ENCODE measurements at regions not wholly inside any gene's neighbourhood (a gene's known extent, or its start where the extent isn't known, plus 50 kb on each side); places are given as distances from the start of the nearest gene placed in this dataset.
"Not testable (repeated sequence)": the region's sequence is repeated elsewhere in the genome, so short reads cannot be mapped to it uniquely, and the experiment has no call there.

DNA sequence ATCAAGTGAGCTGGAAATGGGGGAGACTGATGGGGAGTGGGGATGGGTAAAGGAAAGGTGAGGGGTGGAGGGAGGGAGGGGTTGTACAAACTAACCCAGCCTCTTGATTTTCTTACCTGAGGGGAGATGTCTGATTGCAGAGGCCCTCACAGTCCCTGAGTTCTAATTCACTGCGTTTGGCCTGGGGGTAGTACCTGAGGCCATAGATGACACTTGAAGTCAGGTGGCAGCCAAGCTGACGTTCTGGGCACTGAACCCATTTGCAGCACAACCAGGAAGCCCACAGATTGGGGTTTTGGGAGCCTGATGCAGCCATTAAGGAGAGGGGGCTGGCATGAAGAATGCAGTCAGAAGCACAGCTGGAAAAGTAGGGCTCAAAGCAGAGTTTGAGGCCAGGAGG, 153.8 kb upstream of the DTNBP1 start:
- ATAC-seq (no peak), DNase-seq (no peak)
- no peak for TF ChIP-seq CTCF (IDR thresholded peaks at IDR 0.05)
- Histone ChIP-seq H3K9me3 (no peaks in the 10 kb centered on the region), H3K27me3 (no peaks in the 10 kb centered on the region), H3K4me3 (no peak overlapping the region), H3K4me1 (no peaks in the 10 kb centered on the region), H3K36me3 (no peaks in the 10 kb centered on the region), H3K27ac (no peak overlapping the region)
- intact Hi-C loops (cut with DNase I), result no loop called here

DNA sequence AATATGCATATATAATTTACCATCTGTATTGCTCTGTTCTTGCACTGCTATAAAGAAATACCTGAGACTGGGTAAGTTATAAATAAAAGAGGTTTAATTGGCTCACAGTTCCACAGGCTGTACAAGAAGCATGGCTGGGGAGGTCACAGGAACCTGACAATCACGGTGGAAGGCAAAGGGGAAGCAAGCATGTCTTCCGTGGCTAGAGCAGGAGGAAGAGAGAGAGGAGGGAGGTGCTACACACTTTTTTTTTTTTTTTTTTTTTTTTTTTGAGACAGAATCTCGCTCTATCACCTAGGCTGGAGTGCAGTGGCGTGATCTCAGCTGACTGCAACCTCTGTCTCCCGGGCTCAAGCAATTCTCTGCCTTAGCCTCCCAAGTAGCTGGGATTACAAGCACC, 150.9 kb upstream of the DTNBP1 start:
- H3K4me1 ChIP-seq; ATAC-seq; intact Hi-C loops (cut with DNase I); H3K4me3 ChIP-seq; H3K27me3 ChIP-seq; DNase-seq; H3K9me3 ChIP-seq; H3K36me3 ChIP-seq; H3K27ac ChIP-seq: not testable (repeated sequence)

GRCh38 chr6:15811107-15811506, 148.3 kb upstream of the DTNBP1 start:
- no peak overlapping the region for H3K27ac ChIP-seq
- no peaks in the 10 kb centered on the region for H3K4me1 ChIP-seq
- H3K27me3 ChIP-seq, result no peaks in the 10 kb centered on the region
- ATAC-seq (no peak), DNase-seq (no peak)
- H3K4me3 ChIP-seq, result no peak overlapping the region
- intact Hi-C loops (cut with DNase I), result no loop called here
- no peak for TF ChIP-seq CTCF (IDR thresholded peaks at IDR 0.05)
- no peaks in the 10 kb centered on the region for H3K36me3 ChIP-seq
- no peaks in the 10 kb centered on the region for H3K9me3 ChIP-seq

DNA sequence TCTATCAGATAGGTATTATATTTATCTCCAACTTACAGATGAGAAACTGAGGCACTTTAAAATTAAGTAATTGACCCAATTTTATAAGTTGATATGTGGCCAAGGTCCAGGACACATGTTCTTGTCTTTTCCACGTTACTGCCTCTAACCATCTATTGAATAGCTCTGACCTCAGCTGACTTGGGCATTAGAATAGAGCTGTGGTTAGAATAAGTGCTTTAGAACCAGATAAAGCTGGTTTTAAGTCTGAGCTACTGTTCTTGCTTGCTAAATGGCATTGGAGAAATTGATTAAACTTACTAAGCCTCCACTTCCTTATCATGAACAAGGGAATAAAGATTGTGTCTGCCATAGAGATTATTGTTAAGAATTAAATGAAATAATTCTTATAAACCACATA, 147.8 kb upstream of the DTNBP1 start:
- no peaks in the 10 kb centered on the region for H3K36me3 ChIP-seq
- H3K9me3 ChIP-seq, result no peaks in the 10 kb centered on the region
- ATAC-seq (no peak), DNase-seq (no peak)
- no peaks in the 10 kb centered on the region for H3K27me3 ChIP-seq
- intact Hi-C loops (cut with DNase I), result no loop called here
- no peak overlapping the region for H3K4me3 ChIP-seq
- H3K4me1 ChIP-seq, result no peaks in the 10 kb centered on the region
- TF ChIP-seq CTCF (IDR thresholded peaks at IDR 0.05), result no peak
- no peak overlapping the region for H3K27ac ChIP-seq

- no peaks in the 10 kb centered on the region for H3K36me3 ChIP-seq
- H3K4me3 ChIP-seq, result no peak overlapping the region
- no peaks in the 10 kb centered on the region for H3K4me1 ChIP-seq
- no peak for TF ChIP-seq CTCF (IDR thresholded peaks at IDR 0.05)
- H3K9me3 ChIP-seq, result no peaks in the 10 kb centered on the region
- no peak overlapping the region for H3K27ac ChIP-seq
- ATAC-seq, result no peak
- H3K27me3 ChIP-seq, result no peaks in the 10 kb centered on the region
- intact Hi-C loops (cut with DNase I), result no loop called here
- DNase-seq, result no peak
These were observed 146.5 kb upstream of the DTNBP1 start for GRCh38 chr6:15809367-15809766.

GRCh38 chr6:15804164-15805154, 141.6 kb upstream of the DTNBP1 start:
- ATAC-seq (no peak), DNase-seq (no peak)
- H3K9me3 ChIP-seq, result no peaks in the 10 kb centered on the region
- no peak overlapping the region for H3K27ac ChIP-seq
- intact Hi-C loops (cut with DNase I), result no loop called here
- no peaks in the 10 kb centered on the region for H3K27me3 ChIP-seq
- H3K36me3 ChIP-seq, result no peaks in the 10 kb centered on the region
- no peak for TF ChIP-seq CTCF (IDR thresholded peaks at IDR 0.05)
- no peak overlapping the region for H3K4me3 ChIP-seq
- no peaks in the 10 kb centered on the region for H3K4me1 ChIP-seq
